ENCODE measurements at regions not wholly inside any gene's neighbourhood (a gene's known extent, or its start where the extent isn't known, plus 50 kb on each side); places are given as distances from the start of the nearest gene placed in this dataset.

- TF ChIP-seq YY1 (IDR thresholded peaks at IDR 0.05; ENCODE audit: insufficient read depth, insufficient read length) (no peak), ZNF274 (IDR thresholded peaks at IDR 0.05; ENCODE audit: low read depth, low read length) (no peak), SUZ12 (IDR thresholded peaks at IDR 0.05; ENCODE audit: extremely low read depth, insufficient read depth, insufficient read length) (no peak)
Observed at GRCh38 chr16:7124242-7124641, 208.4 kb upstream of the RBFOX1 start.
